GM21423 (cell line): ENCODE measurements at regions not wholly inside any gene's neighbourhood (a gene's known extent, or its start where the extent isn't known, plus 50 kb on each side); places are given as distances from the start of the nearest gene placed in this dataset.
"Not testable (repeated sequence)": the region's sequence is repeated elsewhere in the genome, so short reads cannot be mapped to it uniquely, and the experiment has no call there.

Experiments used
- ATAC-seq: cut with Tn5 transposase; IDR thresholded peaks from one replicate; pipeline ENCODE4 v1.9.1; 2021; ENCODE audit warnings: mild to moderate bottlenecking, moderate library complexity; ENCODE audit not compliant: unreplicated experiment

DNA sequence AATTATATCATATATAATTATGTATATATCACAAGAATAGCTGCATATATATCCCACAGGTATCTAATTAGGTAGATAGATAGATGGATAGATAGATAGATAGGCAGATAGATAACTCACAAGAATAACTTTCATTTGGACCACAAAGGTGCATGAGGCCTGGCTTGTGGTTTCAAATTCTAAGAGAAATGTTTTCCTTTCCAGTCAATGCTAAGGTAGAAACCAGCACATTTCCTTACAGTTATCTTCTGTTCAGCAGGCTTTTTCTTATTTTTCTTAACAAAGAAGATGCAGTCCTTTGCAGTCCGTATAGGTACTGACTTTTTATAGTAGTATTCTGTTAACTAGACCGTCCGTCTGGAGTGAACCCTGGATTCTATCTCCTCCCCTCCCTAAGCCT is 152.9 kb upstream of the ANKFN1 start:
- ATAC-seq: no peak

DNA sequence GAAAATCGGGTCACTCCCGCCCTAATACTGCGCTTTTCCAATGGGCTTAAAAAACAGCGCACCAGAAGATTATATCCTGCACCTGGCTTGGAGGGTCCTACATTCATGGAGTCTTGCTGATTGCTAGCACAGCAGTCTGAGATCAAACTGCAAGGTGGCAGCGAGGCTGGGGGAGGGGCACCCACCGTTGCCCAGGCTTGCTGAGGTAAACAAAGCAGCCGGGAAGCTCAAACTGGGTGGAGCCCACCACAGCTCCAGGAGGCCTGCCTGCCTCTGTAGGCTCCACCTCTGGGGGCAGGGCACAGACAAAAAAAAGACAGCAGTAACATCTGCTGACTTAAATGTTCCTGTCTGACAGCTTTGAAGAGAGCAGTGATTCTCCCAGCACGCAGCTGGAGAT is 150.6 kb upstream of the ANKFN1 start:
- ATAC-seq: not testable (repeated sequence)

DNA sequence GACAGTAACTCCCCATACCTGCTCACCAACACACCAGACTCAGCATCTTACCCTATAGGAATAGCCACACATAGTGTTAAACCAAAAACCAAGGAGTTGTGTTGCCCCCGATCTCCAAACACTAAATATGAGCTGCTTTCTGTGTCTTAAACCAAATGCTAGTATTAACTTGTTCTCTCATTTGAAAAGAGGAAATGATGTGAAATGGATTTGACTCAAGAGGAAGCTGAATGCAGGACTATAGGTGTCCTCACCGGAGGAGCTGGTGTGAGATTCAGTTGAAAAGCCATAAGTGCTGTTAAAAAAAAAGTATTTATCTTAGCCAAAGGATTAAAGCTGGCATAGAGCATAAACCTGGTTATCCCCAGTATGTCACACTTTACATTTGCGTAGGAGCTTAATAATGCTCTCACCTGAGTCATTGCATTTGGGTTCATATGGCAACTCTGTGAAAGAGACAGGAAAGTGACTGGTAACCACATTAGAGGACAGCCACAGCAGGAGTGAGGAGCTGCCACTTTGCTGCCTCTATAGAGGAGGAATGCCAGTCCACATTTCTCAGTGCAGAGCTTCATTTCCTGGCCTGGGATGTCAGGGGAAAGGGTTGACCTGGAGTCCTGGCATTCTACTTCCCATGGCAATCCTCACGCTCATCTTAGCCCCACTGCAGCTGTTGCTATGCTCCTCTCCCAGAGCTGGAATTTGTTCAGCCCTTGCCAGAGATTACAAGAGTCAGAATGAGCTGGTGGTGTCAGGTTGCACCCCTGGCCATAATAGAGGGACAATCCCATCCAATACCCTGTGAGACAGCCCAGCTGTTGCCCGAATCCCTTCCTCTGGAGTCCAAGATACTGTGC is 143.3 kb upstream of the ANKFN1 start:
- no peak for ATAC-seq

DNA sequence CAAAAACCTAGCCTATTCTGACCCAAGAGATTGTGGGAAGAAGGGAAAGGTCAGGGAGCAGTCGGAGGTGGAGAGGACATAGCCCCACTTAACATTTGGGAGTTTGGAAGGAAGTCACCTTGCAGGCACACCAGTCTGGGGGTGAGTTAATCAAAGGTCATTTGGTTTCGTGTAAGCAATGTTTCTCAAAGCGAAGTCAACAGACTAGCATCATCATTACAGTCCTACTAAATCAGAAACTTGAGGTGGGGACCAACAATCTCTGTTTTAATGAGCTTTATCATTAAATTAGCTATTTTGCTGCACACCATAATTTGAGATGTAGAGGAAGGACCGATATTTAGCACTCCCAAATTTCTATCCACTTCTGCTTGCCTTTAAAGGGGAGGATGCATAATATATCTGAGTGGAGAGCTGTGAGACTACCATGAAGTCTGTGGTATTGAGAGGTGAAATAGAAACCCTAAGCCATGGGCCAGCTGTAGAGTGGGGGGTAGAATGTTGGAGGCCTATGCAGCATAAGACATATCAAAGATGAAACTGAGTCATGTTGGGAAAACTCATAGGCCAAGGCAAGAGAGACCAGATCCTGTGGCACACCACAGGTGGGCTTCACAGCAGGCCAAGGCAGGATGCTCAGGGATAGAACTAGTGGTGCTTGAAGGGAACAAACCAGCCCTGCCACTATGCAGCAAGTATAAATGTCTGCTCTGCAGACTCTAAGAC is 141.7 kb upstream of the ANKFN1 start:
- ATAC-seq: no peak

DNA sequence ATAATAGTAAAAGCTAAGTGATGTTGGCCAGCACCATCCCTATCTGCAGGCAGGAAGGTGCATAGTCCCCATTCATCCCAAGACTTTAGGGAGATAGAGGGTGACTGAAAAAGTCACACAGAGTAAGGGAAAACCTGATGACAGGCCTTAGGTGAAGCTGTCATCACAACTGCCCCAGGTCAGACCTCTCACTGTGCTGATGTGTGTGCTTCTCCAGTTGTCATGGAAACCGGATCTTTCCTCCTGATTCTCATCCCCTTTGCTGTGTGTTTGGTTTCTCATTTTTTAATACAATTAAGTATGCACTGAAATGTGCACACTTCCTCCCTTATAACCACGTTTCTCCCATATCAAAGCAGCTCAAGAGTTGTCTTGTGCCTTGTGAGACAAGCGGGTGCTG is 135.1 kb upstream of the ANKFN1 start:
- ATAC-seq: no peak

DNA sequence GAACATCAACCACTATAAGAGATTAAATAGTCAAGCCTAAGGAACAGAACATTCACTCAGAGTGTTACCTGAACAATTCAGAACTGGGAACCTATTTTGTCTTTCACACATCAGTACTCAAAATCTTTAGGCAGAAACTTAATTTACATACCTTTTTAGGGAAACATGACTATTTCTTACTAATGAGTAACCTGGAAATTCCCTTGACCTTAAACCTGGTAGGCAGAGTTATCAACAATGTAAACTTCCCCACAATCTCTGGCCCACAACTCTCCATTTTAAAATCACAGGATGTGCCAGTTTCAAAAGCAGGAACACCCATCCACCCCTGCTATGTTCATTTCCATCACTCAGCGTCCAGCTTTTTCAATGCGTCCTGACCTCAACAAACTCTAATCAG is 132.9 kb upstream of the ANKFN1 start:
- no peak for ATAC-seq

DNA sequence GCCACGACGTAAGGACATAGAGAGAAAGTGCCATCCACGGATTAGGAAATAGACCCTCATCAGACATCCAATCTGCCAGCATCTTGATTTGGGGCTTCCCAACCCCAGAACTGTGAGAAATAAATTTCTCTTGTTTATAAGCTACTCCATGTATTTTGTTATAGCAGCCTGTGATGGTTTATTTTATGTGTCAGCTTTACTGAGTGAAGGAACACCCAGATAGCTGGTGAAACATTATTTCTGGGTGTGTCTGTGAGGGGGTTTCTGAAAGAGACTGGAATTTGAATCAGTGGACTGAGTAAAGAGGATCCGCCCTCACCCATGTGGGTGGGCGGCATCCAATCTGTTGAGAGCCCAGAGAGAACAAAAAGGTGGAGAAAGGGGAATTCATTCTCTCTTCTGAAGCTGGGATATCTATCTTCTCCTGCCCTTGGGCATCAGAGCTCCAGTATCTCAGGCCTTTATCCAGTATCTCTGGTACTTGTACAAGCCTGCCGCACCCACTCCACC is 131.5 kb upstream of the ANKFN1 start:
- no peak for ATAC-seq

DNA sequence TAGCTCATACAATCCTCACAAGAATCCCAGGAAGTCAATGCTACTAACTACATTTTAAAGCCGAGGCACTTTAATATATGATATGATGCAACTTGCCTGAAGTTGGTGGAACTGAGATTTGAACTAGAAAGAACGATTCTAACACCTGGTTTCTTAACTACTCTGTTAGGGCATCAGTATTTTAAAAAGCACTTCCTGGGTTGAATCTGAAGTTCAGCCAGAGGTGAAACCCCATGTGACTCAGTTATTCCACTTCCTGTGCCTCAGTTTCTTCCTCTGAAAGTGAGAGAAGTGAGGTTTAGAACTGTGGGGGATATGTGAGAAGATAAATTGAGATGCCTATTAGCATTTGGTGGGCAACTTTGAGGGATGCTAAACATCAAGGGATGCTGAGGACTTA is 129.4 kb upstream of the ANKFN1 start:
- no peak for ATAC-seq

DNA sequence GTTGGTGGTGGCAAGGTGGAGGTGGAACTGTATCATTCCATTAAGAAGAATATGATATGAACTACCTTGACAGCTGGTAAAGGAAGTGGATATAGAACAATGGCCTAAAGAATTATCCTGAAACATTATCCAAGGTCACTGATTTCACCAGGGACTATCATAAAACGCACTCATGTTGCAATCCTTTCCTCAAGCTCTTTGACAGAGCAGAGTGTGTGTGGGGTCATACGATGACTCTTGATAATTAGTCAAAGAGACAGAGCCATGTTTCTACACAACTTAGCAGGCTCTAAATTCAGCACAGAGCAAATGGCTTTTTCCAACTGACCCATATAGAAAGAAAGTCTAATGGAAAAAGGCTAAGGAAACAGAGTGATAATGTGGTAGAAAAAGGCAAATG is 126.4 kb upstream of the ANKFN1 start:
- ATAC-seq: no peak

DNA sequence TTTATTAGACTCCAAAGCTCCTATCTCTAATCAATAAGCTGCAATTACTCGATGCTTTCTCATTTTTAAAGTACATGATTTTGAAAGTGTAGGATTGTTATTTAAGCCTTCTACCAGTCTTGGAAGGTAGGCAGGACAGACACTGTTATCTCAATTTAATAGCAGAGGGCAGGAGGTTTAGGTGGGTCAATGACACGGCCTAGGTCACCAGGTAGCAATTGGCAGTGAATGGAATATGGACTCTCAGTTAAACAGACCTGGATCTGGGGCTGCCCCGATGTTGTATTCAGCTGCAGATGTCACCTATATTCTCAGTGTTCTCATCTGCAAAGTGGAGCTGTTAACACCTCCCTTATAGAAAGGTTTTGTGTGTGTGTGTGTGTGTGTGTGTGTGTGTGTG is 124.4 kb upstream of the ANKFN1 start:
- no peak for ATAC-seq

DNA sequence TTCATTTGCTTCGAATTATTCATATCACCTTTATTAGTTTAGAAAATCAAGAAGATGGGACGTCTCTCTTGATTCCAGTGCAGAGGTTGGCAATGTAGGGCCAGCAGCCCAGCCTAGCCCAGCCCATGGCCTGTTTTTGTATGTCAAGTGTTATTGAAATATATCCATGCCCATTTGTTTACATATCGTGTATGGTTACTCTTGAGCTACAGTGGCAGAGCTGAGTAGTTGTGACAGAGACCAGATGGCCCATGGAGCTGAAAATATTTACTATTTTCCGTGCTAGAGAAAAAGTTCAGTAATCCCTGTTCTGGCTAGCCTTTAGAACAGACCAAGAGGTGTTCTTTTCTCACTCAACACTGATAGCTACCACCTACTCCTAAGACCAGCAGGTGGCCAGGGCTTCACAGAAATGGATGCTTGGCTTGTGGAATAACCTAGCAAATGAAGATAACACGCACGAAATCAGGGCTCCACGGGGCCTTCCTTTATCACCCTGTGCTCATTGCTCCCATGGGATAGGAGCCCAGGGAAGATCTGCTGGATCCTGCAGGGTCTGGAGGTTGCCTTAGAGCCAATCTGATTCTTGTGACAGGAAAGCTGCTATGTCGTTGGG is 123.2 kb upstream of the ANKFN1 start:
- no peak for ATAC-seq

DNA sequence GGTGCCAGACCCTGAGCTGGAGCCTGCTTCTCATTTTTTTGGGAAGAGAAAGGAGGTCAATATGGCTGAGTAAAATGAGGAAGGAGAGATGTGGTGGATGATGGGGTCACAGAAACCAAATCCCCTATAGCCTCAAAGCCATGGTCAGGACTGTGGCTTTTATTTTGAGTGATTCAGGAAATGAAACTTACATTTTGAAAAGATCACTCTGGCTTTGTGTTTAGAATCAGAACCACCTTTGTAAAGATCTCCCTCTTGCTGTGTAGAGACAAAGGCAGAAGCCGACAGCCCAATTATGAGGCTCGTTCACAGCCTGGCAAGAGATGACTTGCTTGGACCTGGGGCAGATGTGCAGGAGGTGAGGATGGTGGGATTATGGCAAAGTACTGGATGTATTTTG is 121.6 kb upstream of the ANKFN1 start:
- no peak for ATAC-seq

DNA sequence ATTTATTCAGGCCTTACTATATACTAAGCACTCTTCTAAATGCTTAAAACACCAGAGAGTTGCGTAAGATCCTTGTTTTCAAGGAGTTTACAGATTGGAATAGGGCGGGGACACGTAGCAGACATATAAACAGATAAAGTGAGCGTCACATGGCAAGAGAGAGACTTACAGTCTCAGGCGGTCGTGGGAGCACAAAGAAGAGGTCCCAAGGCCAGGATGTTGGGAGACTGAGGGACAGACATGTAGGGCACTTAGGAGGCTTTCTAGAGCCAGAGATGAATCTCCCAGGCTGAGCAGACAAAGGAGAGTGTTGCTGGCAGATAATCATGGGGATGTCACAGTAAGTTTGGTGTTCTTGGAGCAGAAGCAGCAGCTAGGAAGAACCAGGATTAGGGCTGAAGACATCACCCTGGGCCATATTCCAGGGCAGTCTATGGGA is 119.1 kb upstream of the ANKFN1 start:
- no peak for ATAC-seq

DNA sequence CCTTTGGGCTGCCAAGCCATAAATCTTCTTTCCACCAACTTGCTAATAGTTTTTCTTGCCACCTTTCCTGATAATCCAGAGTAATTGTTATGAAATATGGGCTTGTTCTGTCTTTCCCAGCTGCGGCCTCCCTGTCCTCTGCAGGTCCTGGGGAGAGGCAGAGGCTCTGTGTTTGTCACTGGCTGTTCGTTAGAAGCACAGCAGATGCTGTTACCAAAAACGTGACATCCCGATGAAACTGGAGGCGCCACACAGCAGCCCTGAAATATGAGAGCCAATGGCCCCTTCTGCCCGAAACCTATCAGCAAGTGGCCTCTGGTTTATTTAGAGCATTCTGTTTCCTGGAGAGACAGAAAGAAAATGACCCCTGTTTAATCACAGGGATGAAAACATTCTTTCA is 115.1 kb upstream of the ANKFN1 start:
- ATAC-seq: no peak

DNA sequence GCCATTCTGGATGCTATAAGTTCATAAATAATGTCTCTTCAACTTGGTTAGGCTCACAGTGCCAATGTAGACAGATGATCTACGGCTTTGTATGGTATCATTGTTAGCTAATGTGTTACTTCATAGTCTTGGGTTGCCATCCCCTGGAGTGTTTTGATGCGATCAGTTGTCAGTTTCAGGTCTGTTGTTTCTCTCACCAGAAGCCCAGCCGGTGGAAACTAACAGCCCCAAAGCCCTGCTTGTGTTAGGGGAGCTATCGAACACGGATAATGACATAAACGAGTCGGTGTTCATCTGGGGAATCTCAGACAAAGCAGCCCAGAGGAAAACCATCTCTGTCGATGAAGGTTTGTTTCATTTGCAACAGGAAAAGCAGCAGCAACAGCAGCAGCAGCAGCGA is 107.4 kb upstream of the ANKFN1 start:
- no peak for ATAC-seq

DNA sequence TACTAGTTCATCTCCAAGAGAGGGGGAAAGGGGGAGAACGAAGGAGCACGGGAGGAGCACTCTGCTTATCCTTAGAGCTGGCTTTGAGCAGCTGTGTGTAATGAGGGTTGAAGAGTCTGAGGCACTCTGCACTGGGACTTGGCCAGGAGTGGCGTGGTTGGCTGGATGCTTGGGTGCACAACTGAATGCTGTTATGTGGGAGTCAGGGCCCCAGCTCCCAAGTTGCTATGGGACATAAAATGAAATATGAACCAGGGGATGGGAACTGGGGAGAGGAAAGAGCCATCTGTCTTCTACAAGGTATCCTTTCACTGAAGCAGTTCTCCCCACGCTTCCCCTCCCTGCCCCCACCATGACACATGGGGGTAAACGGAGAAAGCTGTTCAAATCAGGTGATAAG is 105.9 kb upstream of the ANKFN1 start:
- ATAC-seq: no peak

DNA sequence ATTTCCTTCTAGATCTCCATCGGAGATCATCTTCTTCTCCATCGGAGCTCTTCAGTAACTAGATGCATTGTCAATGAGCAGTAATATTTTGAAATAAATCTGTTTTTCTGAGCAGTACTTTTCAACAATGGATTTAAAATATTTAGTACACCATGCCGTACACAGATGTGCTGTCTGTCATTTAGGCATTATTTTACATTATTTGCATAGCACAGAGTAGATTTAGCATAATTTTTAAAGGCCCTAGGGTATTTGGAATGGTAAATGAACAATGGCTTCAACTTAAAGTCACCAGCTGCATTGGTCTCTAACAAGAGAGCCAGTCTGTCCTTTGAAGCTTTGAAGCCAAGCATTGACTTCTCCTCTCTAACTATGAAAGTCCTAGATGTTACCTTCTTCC is 95.4 kb upstream of the ANKFN1 start:
- no peak for ATAC-seq

DNA sequence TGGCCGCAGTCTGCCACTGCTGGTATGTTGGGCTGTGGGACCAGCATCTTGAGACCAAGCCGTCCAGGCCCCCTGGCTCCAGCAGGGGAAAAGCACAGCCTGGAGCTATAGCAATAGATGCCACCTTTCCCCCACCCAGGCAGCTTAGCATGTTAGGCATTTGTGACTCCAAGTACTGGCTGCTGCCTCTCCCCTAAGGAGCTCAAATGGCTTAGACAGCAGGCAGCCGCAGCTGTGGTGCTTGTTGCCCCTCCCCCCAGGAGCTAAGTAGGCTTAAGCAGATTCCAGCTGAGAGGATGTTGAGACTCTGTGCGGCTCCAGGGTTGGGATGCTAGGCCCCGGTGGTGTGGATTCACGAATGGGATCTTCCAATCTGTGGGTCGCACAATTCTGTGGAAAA is 88.8 kb upstream of the ANKFN1 start:
- no peak for ATAC-seq

DNA sequence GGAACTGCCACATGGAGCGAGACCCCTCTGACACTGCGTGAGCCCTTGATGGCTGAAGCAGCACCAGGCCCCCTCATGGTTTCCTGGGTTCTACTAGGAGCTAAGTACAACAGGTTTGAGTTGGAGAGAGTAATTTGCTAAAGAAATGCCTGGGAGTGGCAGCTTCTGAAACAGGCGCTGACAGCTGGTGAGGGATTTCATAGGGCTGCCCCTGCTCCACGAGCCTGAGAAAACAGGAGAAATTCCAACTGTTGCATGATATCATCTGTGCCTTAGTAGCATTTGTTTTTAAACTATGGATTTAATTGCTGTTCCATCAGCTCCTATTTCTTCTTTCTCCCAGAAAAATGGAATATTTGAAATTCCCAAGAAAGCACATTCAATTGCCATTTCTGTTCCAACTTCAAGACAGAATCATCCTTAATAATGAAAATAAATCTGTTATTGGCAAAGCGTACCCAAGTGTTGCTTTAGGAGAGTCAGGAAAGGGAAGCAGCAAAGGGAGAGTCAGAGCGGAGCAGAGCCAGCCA is 78.8 kb upstream of the ANKFN1 start:
- no peak for ATAC-seq

DNA sequence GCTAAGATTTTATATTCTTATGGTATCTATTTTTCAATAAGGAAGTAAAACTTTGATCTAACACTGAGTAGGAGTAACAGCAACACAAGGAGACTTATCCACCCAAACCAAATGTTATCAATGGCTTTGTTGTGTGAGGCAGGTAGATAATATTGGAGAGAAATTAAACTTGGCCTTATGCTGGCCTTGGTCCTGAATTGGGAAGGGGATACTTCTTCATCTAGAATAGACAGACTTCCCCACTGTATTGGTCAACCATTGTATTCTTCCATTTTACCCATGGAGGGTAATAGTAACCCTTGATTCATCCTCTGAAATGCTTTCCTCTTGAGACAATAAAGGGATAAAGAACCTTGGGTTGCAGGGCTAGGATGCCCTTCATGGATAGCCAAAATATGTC is 76.3 kb upstream of the ANKFN1 start:
- ATAC-seq: no peak

DNA sequence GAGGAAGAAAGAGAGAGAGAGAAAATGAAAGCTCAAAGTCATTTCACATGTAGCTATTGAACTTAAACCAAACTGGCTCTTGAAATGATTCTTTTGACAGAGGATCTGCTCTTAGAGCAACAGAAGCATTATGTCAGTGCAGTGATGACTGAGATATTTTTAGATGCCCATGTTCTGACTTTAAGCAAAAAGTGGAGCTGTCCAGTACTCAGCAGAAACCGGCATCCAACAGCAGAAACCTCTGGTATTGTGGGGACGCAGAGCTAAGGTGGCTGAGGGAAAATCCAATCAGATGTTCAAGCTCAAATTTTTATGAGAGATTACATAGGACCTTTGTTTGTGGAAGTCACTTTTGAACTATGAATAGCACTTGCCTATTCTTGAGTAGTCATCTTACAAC is 69.8 kb upstream of the ANKFN1 start:
- no peak for ATAC-seq
